AG04449 (cell line): ENCODE measurements at regions not wholly inside any gene's neighbourhood (a gene's known extent, or its start where the extent isn't known, plus 50 kb on each side); places are given as distances from the start of the nearest gene placed in this dataset.

ENCODE experiments used
- CTCF ChIA-PET: fragments of 350-600 bp; formaldehyde crosslinking; extraction: SDS; loops from one replicate; lab custom pipeline; 2021; ENCODE audit warnings: antibody characterized with exemption; lab: Yijun Ruan, JAX
- POLR2A ChIA-PET: fragments of 400-600, 350-600 bp; formaldehyde crosslinking; extraction: SDS; loops from one replicate; lab custom pipeline; 2020; ENCODE audit warnings: antibody characterized with exemption, inconsistent platforms; lab: Yijun Ruan, JAX
- DNase-seq: peaks from one replicate; pipeline ENCODE4 v3.0.0-alpha.2; 2010; ENCODE audit warnings: low read depth, low spot score
- H3K4me3 ChIP-seq: 2 replicates; pipeline ENCODE4 v1.5.1; 2011; ENCODE audit warnings: low read depth, mild to moderate bottlenecking, control low read depth, low read length
- TF ChIP-seq, protein P1 (sequence below): IDR thresholded peaks from one replicate; pipeline ENCODE4 v1.5.1; 2011; ENCODE audit warnings: mild to moderate bottlenecking, moderate library complexity, low read length, control low read depth, inconsistent platforms; ENCODE audit not compliant: insufficient read depth; ENCODE audit errors: missing control alignments

- H3K4me3 ChIP-seq, result no peak overlapping the region
- ChIA-PET CTCF (no interaction called here), POLR2A (interaction anchor here (0.7 kb wide), 1 partner anchor 1315 kb away, joined by 3 read pairs; no protein-coding TSS in a partner anchor)
- DNase-seq, result no peak
- TF ChIP-seq, protein P1, sequence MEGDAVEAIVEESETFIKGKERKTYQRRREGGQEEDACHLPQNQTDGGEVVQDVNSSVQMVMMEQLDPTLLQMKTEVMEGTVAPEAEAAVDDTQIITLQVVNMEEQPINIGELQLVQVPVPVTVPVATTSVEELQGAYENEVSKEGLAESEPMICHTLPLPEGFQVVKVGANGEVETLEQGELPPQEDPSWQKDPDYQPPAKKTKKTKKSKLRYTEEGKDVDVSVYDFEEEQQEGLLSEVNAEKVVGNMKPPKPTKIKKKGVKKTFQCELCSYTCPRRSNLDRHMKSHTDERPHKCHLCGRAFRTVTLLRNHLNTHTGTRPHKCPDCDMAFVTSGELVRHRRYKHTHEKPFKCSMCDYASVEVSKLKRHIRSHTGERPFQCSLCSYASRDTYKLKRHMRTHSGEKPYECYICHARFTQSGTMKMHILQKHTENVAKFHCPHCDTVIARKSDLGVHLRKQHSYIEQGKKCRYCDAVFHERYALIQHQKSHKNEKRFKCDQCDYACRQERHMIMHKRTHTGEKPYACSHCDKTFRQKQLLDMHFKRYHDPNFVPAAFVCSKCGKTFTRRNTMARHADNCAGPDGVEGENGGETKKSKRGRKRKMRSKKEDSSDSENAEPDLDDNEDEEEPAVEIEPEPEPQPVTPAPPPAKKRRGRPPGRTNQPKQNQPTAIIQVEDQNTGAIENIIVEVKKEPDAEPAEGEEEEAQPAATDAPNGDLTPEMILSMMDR, result no peak
Observed at GRCh38 chr10:20995123-20995987, 98.2 kb upstream of the NEBL start.

- no peak for DNase-seq
- H3K4me3 ChIP-seq, result no peak overlapping the region
- POLR2A ChIA-PET, result no interaction called here
- CTCF ChIA-PET, result no interaction called here
- TF ChIP-seq, protein P1, result no peak
Observed at GRCh38 chr10:20993830-20994527, 96.9 kb upstream of the NEBL start.

- TF ChIP-seq, protein P1, result no peak
- DNase-seq, result no peak
- H3K4me3 ChIP-seq, result no peak overlapping the region
- ChIA-PET POLR2A (no interaction called here), CTCF (no interaction called here)
Observed at GRCh38 chr10:20993389-20993788, 96.3 kb upstream of the NEBL start.

GRCh38 chr10:20991526-20991925 lies 94.4 kb upstream of the NEBL start:
- H3K4me3 ChIP-seq, result no peak overlapping the region
- no peak for DNase-seq
- POLR2A ChIA-PET, result no interaction called here
- TF ChIP-seq, protein P1, result no peak
- CTCF ChIA-PET, result no interaction called here

DNA sequence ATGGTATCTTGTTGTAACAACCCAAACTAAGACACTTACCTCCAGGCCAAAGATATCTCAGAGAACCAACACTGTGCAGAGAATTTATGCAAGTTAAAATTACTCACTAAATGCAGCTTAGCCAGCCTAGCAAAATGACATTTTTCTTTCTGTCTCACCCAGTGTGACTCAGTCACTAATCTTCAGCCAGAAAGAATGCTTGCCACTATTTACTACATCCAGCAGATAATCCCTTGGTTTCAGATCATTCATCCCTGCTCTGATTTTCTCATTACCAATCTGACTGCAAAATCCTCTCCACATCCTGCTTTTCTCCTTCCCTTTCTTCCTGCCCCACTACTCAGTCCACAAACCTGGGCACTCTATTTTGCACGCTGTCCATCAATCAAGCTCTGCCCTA lies 93.5 kb upstream of the NEBL start:
- DNase-seq, result no peak
- ChIA-PET POLR2A (no interaction called here), CTCF (no interaction called here)
- no peak overlapping the region for H3K4me3 ChIP-seq
- TF ChIP-seq, protein P1, result no peak

GRCh38 chr10:20988357-20988983 lies 91.4 kb upstream of the NEBL start:
- CTCF ChIA-PET, result no interaction called here
- POLR2A ChIA-PET, result no interaction called here
- no peak overlapping the region for H3K4me3 ChIP-seq
- TF ChIP-seq, protein P1, result no peak
- no peak for DNase-seq
